ENCODE measurements at regions not wholly inside any gene's neighbourhood (a gene's known extent, or its start where the extent isn't known, plus 50 kb on each side); places are given as distances from the start of the nearest gene placed in this dataset.
"Not testable (repeated sequence)": the region's sequence is repeated elsewhere in the genome, so short reads cannot be mapped to it uniquely, and the experiment has no call there.

- no peak for DNase-seq (ENCODE audit: low read depth)
Observed at GRCh38 chr3:20729185-20729584, 543.2 kb upstream of the SGO1 start.

GRCh38 chr3:20726786-20727185 is 540.8 kb upstream of the SGO1 start:
- no peak for DNase-seq (ENCODE audit: low read depth)

- DNase-seq (ENCODE audit: low read depth), result no peak
Observed at GRCh38 chr3:20724241-20724640, 538.2 kb upstream of the SGO1 start.

GRCh38 chr3:20716425-20716824 is 530.4 kb upstream of the SGO1 start:
- not testable (repeated sequence) for DNase-seq (ENCODE audit: low read depth)

GRCh38 chr3:20701641-20702040 is 515.6 kb upstream of the SGO1 start:
- DNase-seq (ENCODE audit: low read depth), result no peak

- no peak for DNase-seq (ENCODE audit: low read depth)
Observed at GRCh38 chr3:20700714-20701113, 514.7 kb upstream of the SGO1 start.

- DNase-seq (ENCODE audit: low read depth), result no peak
Observed at GRCh38 chr3:20698896-20699295, 512.9 kb upstream of the SGO1 start.

GRCh38 chr3:20696388-20697150 is 510.6 kb upstream of the SGO1 start:
- no peak for DNase-seq (ENCODE audit: low read depth)

GRCh38 chr3:20692675-20693074 is 506.7 kb upstream of the SGO1 start:
- no peak for DNase-seq (ENCODE audit: low read depth)

- DNase-seq (ENCODE audit: low read depth), result peak; percentile 48
Observed at GRCh38 chr3:20683910-20684309, 497.9 kb upstream of the SGO1 start.

GRCh38 chr3:20682573-20682972 is 496.6 kb upstream of the SGO1 start:
- no peak for DNase-seq (ENCODE audit: low read depth)

GRCh38 chr3:20680990-20681628 is 495.1 kb upstream of the SGO1 start:
- no peak for DNase-seq (ENCODE audit: low read depth)

GRCh38 chr3:20673866-20674265 is 487.9 kb upstream of the SGO1 start:
- DNase-seq (ENCODE audit: low read depth), result no peak

- no peak for DNase-seq (ENCODE audit: low read depth)
Observed at GRCh38 chr3:20669675-20670074, 483.7 kb upstream of the SGO1 start.

GRCh38 chr3:20669184-20669583 is 483.2 kb upstream of the SGO1 start:
- no peak for DNase-seq (ENCODE audit: low read depth)

GRCh38 chr3:20668411-20668810 is 482.4 kb upstream of the SGO1 start:
- no peak for DNase-seq (ENCODE audit: low read depth)

GRCh38 chr3:20666091-20666490 is 480.1 kb upstream of the SGO1 start:
- no peak for DNase-seq (ENCODE audit: low read depth)

- no peak for DNase-seq (ENCODE audit: low read depth)
Observed at GRCh38 chr3:20658491-20658890, 472.5 kb upstream of the SGO1 start.

GRCh38 chr3:20657560-20657959 is 471.6 kb upstream of the SGO1 start:
- DNase-seq (ENCODE audit: low read depth), result no peak

- no peak for DNase-seq (ENCODE audit: low read depth)
Observed at GRCh38 chr3:20652231-20652986, 466.4 kb upstream of the SGO1 start.

GRCh38 chr3:20648921-20649381 is 462.9 kb upstream of the SGO1 start:
- no peak for DNase-seq (ENCODE audit: low read depth)

- peak; percentile 73 for DNase-seq (ENCODE audit: low read depth)
Observed at GRCh38 chr3:20648294-20648693, 462.3 kb upstream of the SGO1 start.

GRCh38 chr3:20646425-20646824 is 460.4 kb upstream of the SGO1 start:
- no peak for DNase-seq (ENCODE audit: low read depth)
